Endothelial cell of umbilical vein (primary cell): ENCODE measurements at regions not wholly inside any gene's neighbourhood (a gene's known extent, or its start where the extent isn't known, plus 50 kb on each side); places are given as distances from the start of the nearest gene placed in this dataset.

Source experiments
- EZH2 ChIP-seq: IDR thresholded peaks from 2 replicates; pipeline ENCODE4 v1.6.1; 2012; ENCODE audit warnings: borderline replicate concordance, low read depth, mild to moderate bottlenecking, moderate library complexity, low read length, inconsistent platforms; ENCODE audit not compliant: severe bottlenecking
- MAX ChIP-seq: IDR thresholded peaks from 2 replicates; pipeline ENCODE4 v1.6.1; 2011; ENCODE audit not compliant: insufficient read depth, insufficient read length
- POLR2A ChIP-seq: IDR thresholded peaks from 2 replicates; pipeline ENCODE4 v1.6.1; 2012; ENCODE audit warnings: low read depth, mild to moderate bottlenecking, control low read depth, low read length
- TF ChIP-seq, protein P1 (sequence below), 2 donors: IDR thresholded peaks; 1 replicate in 1 of 2; 2 replicates in 1 of 2; pipeline ENCODE4 v1.5.1; 2011; ENCODE audit warnings: low read length in 2 of 2, mild to moderate bottlenecking in 2 of 2, moderate library complexity in 2 of 2, control low read depth in 1 of 2, inconsistent platforms in 1 of 2, low read depth in 1 of 2; ENCODE audit not compliant: insufficient read depth in 1 of 2; ENCODE audit errors: extremely low read depth in 1 of 2

DNA sequence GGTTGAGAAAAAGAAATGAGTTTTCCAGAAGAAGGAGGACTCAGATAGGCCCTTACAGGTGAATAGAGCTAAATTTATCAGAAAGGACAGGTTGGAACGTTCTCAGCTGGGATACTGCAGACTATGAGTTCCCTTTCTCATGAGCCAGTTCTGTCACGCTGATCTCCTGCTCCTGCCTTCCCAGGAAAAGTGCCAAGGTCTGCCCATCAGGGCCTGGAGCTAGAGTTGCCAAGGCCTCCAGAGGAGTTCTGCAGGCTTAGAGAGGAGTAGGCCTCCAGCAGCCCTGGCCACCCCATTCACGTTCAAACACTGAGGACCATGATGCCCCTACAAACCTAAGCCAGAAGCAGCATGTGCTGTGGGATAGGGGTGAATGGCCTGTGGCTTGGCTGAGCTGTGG, 126.8 kb upstream of the TNR start:
- TF ChIP-seq EZH2 (no peak), POLR2A (no peak), MAX (no peak)
- TF ChIP-seq, protein P1, sequence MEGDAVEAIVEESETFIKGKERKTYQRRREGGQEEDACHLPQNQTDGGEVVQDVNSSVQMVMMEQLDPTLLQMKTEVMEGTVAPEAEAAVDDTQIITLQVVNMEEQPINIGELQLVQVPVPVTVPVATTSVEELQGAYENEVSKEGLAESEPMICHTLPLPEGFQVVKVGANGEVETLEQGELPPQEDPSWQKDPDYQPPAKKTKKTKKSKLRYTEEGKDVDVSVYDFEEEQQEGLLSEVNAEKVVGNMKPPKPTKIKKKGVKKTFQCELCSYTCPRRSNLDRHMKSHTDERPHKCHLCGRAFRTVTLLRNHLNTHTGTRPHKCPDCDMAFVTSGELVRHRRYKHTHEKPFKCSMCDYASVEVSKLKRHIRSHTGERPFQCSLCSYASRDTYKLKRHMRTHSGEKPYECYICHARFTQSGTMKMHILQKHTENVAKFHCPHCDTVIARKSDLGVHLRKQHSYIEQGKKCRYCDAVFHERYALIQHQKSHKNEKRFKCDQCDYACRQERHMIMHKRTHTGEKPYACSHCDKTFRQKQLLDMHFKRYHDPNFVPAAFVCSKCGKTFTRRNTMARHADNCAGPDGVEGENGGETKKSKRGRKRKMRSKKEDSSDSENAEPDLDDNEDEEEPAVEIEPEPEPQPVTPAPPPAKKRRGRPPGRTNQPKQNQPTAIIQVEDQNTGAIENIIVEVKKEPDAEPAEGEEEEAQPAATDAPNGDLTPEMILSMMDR (IDR thresholded peaks at IDR 0.05; ENCODE audit: extremely low read depth in 1 of 2, insufficient read depth in 1 of 2, low read depth in 1 of 2, low read length in 2 of 2) = no peak
